GM18951 (cell line): ENCODE measurements at regions not wholly inside any gene's neighbourhood (a gene's known extent, or its start where the extent isn't known, plus 50 kb on each side); places are given as distances from the start of the nearest gene placed in this dataset.

Experiments used
- POLR2A ChIP-seq: IDR thresholded peaks from 4 replicates; pipeline ENCODE4 v1.6.1; 2011; ENCODE audit warnings: mild to moderate bottlenecking; ENCODE audit not compliant: insufficient read length, insufficient read depth; ENCODE audit errors: extremely low read depth
- in situ Hi-C: fragments of 300-500 bp; cut with MboI; formaldehyde crosslinking; loops from one replicate; pipeline ENCODE4 v1.12.0; 2022; ENCODE audit warnings: low sequenced_read_pairs, mixed read lengths, inconsistent platforms; ENCODE audit not compliant: unreplicated experiment

GRCh38 chr4:97475621-97476020 is 667.7 kb downstream of the STPG2 start:
- no peak for TF ChIP-seq POLR2A
- in situ Hi-C loops, result no loop called here

- TF ChIP-seq POLR2A, result no peak
- in situ Hi-C loops, result no loop called here
Measured at GRCh38 chr4:97477974-97478373, 665.3 kb downstream of the STPG2 start.

- in situ Hi-C loops, result no loop called here
- no peak for TF ChIP-seq POLR2A
Measured at GRCh38 chr4:97479388-97479787, 663.9 kb downstream of the STPG2 start.

- no peak for TF ChIP-seq POLR2A
- in situ Hi-C loops, result no loop called here
Measured at GRCh38 chr4:97491856-97492255, 651.4 kb downstream of the STPG2 start.

- in situ Hi-C loops, result no loop called here
- TF ChIP-seq POLR2A, result no peak
Measured at GRCh38 chr4:97493815-97494518, 649.3 kb downstream of the STPG2 start.

- in situ Hi-C loops, result no loop called here
- TF ChIP-seq POLR2A, result no peak
Measured at GRCh38 chr4:97496298-97496873, 646.9 kb downstream of the STPG2 start.

- no peak for TF ChIP-seq POLR2A
- in situ Hi-C loops, result no loop called here
Measured at GRCh38 chr4:97498875-97499274, 644.4 kb downstream of the STPG2 start.

GRCh38 chr4:97500423-97500822 is 642.9 kb downstream of the STPG2 start:
- TF ChIP-seq POLR2A, result no peak
- in situ Hi-C loops, result no loop called here

- in situ Hi-C loops, result no loop called here
- TF ChIP-seq POLR2A, result no peak
Measured at GRCh38 chr4:97504713-97505112, 638.6 kb downstream of the STPG2 start.

GRCh38 chr4:97507587-97508245 is 635.6 kb downstream of the STPG2 start:
- in situ Hi-C loops, result no loop called here
- no peak for TF ChIP-seq POLR2A
